T-helper 1 cell treated with Interleukin-12 subunit alpha and Interleukin-12 subunit beta and Interleukin-4 antibody, amounts not matched to agents 30 ng/mL and 1 ng/mL, for 36 hours (primary cell): ENCODE measurements at regions not wholly inside any gene's neighbourhood (a gene's known extent, or its start where the extent isn't known, plus 50 kb on each side); places are given as distances from the start of the nearest gene placed in this dataset.
"Not testable (repeated sequence)": the region's sequence is repeated elsewhere in the genome, so short reads cannot be mapped to it uniquely, and the experiment has no call there.

Experiments used
- intact Hi-C: fragments of 100-400 bp; cut with micrococcal nuclease; formaldehyde crosslinking; loops from one replicate; pipeline ENCODE4 v1.15.1; 2024

DNA sequence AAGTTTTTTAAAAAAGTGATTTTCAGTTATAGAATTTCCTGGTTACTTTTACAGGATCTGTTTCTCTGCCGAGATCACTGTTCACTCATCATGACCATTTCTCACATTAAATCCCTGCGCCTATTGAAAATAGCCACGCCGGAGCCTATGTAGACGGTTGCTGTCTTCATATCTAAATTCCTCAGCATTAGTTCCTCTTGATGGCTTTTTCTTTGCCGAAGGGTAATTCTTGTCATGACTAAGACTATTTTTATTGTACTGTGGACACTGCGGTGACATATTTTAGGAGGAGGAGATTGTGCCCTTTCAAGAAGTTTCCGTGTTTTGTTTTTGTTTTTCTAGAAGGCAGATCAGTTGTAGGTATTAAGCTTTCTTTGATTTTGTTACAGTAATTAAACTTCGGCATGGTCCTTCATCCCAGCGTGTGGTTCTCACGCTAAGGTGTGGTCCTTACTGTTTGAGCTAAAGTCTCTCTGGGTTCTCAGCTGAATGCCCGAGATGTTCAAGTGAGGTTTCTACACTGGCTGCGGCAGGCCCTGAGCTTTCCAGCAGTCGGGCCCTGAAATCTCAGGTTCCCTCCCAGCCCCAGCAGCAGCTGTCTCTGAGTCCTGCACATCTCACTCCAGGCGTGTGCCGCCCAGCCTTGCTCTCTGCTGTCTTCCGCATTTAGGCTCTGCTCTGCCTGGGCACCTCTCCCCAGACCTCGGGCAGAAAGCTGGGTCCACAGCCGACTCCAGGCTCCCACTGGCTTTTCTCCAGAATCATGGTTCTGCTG is 1110.5 kb downstream of the TBC1D22A start:
- intact Hi-C loops: no loop called here

DNA sequence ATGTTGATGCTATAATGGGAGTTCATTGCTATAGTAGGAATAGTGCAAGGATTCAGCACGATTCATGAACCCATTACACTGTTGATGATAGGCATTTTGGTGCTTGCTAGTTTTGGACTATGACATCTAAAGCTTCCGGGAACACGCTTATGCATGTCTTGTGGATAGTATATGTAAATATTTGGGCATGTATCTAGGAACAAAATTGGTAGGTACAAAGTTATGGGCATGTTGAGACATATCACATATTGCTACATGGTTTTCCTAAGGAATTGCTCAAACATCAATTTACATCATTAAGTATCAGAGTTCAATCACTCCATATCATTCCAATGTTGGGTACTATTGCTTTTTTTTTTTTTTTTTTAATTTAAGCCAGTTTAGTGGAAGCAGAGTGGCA is 1103.2 kb downstream of the TBC1D22A start:
- intact Hi-C loops: no loop called here

DNA sequence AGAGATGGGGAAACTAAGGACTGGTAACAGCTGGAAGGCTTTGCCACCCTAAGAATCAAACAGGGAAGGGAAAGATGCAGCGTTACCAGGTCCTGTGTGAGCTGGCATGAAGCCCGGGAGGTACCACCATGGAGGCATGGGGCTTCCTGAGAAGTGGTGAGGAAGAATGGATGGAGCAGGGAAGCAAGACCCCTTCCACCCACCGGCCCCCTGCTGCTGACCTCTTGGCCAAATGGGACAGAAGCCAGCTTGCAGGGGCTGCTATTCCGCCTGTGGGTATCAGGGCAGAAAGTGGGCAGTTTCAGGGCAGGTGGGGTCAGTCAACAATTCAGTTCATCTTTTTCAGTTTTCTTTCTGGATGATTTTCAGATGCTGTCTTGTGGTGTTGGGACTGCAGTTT is 1099.9 kb downstream of the TBC1D22A start:
- intact Hi-C loops: no loop called here

DNA sequence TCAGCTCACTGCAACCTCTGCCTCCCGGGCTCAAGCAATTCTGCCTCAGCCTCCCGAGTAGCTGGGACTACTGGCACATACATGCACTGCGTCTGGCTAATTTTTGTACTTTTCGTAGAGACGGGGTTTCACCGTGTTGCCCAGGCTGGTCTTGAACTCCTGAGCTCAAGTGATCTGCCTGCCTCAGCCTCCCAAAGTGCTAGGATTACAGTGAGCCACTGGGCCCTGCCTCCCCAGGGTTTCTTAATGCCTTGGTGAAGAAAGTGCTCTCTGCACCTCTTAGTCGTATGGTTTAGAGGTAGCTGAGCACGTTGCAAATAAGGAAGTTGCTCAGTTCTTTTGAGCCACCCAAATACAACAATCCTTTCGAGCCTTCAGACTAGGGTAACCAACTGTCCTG is 1098.5 kb downstream of the TBC1D22A start:
- intact Hi-C loops: not testable (repeated sequence)

DNA sequence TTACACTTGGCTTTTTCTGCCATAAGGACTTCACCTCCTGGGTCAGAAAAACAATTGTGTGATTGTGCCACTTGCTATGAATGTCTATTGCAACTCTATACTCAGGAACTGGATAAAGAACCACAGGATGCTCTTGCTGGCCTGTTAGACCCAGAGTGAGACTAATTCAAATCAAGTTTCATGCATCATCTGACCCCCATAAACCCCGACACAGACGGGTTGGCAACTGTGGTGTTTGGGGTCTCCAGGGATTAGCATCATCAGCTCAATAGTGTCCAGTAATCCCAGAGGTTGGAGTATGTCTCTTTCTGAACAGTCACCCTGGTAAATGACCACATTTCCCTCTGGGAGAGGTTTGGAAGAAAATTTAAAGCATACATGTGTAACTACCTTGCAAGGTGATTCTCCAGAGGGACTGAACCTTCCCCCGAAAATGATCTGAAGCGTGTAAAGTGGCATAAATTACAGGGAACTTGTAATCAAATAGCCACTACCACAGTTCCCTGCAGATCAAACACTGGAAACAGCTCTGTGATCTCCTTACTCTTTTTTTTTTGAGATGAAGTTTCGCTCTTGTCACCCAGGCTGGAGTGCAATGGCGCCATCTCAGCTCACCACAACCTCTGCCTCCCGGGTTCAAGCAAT is 1097.6 kb downstream of the TBC1D22A start:
- intact Hi-C loops: no loop called here

DNA sequence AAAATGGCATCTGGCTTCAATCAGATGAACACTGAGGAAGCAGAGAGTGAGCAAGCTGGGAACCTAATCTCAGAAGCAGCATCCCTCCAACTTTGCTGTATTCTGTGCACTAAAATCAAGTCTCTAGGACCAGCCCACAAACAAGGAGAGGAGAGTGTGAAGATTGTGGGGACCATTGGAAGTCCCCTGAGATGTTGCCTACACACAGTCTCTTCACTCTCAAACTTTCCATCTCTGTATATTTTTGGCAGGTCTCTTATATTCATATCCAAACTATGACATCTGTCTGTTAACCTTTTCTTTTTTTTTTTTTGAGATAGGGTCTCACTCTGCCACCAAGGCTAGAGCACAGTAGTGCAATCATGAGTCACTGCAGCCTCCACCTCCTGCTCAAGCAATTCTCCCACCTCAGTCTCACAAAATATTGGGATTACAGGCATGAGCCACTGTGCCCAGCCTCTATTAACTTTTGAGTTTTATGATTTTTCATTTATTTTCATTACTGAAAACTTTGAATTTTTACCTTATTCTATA is 1096.4 kb downstream of the TBC1D22A start:
- intact Hi-C loops: no loop called here

DNA sequence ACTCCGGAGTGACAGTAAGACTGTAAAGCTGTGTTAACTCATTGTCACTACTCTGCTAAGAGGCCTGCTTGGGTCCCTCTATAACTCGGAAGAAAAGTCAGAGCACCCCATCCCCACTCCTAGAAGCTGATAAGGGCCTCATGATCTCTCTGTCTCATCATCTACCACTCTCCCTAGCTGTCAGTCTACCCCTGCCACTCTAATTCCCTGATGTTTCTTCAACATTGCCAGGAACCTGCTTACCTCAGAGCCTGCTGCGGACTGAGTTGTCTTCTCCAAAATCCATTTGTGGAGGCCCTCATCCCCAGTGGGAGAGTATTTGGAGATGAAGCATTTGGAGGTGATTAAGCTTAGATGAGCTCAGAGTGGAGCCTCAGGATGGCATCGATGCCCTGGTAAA is 1092.2 kb downstream of the TBC1D22A start:
- intact Hi-C loops: no loop called here

DNA sequence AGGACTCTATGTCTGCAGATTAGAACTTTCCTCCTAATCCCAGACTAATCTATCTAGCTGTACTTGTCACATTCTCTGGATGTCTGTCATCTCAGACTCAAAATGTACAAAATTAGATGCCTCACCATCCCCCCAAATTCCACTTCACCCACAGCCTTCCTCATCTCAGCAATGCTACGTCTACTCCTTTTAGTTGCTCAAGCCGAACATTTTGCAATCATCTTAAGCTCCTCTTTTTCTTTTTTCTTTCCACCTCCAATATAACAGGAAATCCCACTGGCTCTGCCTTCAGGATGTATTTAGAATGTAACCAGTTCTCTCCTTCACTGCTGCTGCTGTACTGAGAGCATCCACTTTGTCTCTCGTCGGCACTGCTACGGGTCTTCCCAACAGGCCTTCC is 1091.8 kb downstream of the TBC1D22A start:
- intact Hi-C loops: no loop called here

DNA sequence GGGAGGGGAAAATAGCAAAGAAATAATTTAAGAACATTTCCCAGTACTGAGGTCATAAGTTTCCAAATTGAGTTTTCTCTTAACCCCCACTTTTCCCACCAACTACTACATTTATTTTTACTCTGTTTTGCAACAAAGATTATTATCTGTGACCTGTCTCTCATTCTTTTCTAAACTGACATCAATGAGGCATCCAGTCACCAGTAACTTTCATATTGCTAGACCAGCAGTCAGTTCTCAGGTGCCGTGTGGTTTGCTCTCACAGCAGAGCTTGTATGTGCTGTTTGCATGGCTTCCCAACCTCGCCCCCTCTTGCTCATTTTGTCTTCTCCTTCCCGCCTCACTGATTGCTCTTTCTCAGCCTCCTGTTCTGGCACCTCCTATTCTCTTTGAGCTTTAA is 1091.3 kb downstream of the TBC1D22A start:
- intact Hi-C loops: no loop called here

DNA sequence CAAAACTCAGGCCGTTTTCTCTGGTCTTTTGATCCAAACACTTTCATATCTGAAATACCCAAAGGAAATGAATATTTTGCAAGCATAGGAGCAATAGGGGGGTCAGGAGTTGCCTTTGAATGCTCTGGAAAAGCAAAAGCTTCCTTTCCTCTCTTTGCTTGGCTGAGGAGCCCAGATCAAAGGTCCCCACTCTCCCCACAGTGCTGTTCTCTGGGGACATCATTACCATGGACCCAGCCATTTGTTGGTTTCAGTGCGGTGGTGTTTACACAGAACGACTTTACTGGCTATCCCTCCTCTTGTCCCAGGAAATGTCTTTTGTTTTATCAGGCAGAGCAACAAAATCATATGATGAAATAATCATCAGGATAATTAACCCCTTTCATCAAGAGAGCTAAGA is 1089.1 kb downstream of the TBC1D22A start:
- intact Hi-C loops: no loop called here

DNA sequence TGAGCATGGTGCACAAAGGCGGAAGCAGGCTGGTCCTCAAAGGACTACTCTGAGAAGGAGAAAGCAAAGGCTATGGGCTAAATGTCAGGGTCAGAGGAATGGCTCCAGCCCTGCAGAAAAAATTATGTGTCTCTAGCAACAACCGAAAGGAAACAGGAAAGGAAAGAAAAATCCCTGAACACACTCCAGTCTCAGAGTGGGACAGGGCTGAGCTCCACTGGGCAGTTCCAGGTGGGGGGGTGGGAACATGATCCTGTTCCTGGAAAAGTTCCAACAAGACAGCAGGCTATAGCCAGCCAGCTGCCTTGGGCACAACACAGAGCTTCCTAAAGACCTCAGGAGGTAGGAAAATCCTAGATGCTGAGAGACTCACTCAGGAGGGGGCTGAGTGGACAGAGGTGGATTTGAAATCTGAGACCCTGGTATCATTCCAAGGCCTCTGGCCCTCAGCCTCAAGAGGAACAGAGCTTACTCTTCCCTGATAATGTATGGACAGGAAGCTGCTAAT is 1088.2 kb downstream of the TBC1D22A start:
- intact Hi-C loops: no loop called here

DNA sequence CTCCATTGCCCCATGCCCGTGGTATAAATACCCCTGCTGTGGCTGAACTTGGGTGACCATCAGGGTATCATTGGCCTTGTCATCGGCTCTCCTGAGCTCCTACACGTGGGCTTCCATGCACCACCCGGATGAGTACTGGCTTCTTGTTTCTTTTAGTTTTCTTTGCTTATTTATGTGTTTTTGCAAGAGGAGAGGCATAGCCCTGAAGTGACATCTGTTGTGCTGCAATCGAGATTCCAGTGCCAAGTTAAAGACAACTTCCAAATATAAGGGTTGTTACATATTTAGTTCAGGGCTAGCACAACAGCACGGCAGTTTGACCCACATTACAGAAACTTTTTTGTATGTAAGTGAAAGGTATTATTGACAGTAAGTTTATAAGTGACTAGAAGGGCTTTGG is 1087.1 kb downstream of the TBC1D22A start:
- intact Hi-C loops: no loop called here

DNA sequence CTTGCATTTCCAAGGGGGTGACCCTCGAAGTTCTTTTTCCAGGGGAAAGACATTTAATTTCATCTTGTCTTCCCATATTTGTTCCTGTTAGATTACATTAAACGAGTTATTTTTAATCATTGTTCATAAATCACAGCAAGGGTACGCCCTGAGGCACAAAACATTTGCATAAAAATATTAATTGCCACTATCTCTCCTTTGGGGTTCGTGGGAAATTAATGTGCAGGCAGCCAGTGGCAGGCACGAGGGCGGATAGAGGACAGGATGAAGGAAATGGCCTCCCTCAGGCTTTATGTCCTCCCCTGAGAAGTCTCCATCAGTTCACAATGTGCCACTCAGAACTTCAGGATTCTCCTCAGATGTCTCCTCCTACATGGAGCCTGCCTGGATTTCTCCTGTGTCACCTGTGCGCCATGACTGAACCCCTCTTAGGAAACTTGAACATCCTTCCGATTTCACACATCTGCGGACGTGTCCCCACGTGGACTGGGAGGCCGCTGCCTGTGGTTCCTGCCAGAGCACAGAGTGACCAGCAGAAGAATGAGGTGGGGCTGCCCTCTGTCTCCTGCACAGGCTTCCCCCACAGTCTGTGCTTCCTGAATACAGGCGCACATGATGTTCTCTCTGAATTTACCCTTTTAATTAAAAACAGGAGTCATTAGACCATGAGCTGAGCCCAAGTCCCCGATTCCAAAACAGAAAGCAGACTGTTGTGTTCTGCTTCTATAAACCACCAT is 1085.9 kb downstream of the TBC1D22A start:
- intact Hi-C loops: no loop called here

DNA sequence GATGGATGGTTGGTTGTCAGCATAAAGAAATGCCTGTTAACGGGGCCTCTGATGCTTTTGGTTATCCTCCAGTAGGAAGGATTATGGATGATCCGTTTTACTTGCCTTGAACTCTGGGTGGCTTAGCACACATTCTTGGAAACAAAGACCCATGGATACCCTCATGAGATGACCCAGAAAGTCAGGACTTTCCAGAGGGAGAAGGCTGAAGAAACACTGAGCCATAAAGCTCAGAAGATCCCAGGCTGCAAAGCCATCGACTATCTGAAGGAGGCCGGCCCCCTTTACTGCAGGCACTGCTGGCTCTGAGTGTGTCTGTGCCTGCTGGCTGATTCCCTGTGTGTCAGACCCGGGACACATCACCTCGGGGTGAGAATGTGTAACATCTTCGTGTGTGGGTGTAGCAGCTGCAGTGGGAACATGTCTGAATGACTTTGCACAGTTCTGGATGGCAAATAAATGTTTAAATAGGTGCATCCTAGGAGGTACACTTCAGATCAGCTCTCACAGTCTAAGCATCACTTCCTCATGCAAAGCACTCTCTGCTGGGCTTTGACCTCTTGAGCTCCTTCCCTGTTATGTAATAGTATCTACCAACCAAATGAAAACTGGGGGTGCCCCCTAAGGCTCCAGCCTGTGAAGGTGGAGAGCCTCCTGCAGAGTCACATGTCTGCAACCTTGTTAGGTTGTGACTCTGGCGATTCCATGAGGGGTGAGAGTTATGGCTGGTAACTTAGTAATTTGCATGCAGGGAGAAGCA is 1084.9 kb downstream of the TBC1D22A start:
- intact Hi-C loops: no loop called here

DNA sequence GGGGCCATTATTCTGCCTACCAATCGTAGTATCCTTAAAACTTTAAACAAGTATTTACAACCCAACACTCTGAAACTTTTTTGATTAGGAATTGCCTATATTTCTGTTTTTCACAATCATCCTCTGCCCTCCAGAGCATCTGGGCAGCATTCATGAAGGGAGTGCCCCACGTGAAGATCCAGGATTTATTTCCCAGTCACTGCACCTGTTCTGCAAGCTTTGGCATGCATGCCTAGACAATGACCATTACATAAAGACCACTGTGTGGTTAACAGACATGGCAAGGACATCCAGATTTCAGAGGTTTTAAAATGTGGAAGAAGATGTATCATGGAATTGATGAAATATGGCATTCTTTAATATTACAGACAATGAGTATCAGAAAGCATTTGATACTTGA is 1083.8 kb downstream of the TBC1D22A start:
- intact Hi-C loops: no loop called here

DNA sequence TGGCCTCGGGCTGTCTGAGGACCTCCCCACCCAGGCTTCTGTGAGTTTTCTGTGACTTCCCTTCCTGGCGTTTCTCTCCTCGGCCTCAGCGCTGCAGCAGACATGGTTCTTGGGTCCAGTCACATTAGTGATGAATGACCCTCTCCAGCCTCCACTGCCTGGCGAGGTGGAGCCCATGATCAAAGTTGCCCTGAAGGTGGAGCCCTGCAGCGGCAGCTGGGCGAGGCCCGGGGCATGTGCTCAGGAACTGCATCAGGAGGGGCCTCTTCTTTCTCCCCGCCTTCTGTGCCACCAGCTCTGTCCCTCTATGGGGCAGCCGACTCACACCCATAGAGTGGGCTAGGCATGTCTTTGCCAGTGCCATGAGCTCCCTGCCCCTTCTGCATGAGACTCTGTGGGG is 1079.7 kb downstream of the TBC1D22A start:
- intact Hi-C loops: no loop called here

DNA sequence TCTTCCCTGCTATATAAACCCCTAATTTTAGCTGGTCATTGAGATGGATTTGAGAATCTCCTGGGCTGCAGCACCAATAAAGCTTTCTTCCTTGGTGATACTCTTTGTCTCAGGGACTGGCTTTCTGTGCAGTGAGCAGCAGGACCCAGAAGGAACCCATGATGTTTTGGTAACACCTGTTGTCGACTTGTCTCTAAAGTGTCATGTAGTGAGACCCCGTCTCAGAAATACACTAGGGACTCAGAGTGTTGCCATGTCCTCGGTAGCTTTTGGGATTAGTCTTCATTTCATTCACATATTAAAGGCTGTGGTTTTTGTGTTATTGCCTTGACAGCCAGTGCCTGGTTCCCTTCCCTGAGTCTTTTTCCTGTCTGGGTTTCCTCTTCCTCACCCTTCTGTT is 1078.7 kb downstream of the TBC1D22A start:
- intact Hi-C loops: no loop called here

DNA sequence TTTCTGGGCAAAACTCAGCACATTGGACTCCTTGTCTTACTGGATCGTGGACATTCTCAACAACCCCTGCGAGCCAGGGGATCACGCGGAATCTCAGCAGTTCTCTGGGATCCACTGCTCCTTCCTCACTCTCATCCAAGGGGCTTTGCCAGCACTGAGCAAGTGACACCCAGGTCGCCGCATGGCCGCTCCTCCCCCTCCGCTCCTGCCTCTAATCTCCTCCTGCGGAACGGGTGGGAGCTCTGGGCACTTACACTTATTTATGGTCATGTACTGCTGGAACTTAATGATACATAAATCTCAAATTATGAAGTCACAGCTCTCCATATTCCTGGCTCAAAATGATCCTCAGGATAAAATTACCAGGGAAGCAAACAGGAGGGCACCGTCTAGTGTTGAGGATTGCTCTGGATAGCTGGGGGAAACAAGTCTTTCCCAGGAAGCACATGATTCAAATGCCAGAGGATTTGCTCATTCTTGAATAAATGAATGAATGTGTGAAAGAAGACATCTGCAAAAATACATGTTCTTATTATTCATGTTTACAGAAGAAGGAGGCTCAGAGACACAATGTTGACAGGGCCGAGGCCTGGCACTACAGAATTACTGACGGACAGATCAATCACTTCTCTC is 1077.3 kb downstream of the TBC1D22A start:
- intact Hi-C loops: no loop called here

DNA sequence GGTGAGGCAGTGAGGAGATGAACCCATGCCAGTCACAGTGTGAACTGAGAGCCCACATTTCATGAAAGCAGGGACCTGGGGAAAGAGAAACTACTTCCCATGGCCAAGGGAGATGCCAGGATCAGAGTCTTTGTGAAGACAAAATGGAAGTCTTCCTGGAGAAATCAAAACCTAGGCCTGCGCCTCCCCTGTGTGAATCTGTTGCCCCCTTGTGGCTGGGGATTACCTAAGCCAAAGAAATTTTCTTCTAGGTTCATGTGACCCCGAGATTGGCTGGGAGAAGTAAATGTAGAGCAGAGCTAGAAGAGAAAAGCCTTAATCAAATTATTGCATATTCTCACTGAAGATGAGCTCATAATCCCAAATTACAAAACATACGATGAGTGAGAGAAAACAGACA is 1075.3 kb downstream of the TBC1D22A start:
- intact Hi-C loops: no loop called here

DNA sequence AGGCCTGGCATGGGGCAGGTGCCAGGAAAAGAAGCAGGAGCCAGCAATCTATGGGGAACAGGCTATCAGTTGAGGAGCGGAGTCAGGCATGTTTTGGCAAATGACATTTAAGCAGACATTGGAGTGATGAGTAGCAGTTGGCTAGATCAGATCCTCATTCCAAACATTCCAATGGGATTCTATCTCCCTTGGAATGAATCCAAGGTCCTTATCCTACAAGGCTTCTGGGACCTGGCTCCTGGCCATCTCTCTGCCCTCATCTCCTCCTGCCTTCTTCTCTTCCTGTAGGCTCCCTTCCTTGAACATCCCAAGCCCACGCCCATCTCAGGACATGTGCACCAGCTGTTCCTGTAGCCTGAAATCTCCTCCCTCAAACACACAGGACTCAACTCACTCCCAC is 1074.5 kb downstream of the TBC1D22A start:
- intact Hi-C loops: no loop called here

DNA sequence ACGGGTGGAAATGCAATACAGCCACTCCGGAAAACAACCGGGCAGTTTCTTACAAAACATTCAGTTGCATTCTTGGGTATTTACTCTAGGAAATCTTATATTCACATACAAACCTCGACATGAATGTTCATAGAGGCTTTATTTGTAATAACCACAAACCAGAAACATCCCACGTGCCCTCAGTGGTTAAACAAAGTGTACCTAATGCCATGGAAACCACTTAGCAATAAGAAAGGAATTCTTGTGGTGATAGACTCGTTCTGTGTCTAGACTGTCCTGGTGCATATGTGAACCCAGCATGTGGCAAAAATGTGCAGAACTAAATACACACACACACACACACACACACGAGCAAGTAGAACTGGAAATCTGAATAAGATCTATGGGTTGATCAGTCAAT is 1073.3 kb downstream of the TBC1D22A start:
- intact Hi-C loops: no loop called here
